Caco-2 (cell line): ENCODE measurements at regions not wholly inside any gene's neighbourhood (a gene's known extent, or its start where the extent isn't known, plus 50 kb on each side); places are given as distances from the start of the nearest gene placed in this dataset.

Experiments used
- BruUV-seq: library from RNA; stranded (reverse); fragments of 400-500 nt; replicated peaks from 2 replicates; lab custom pipeline; 2021; lab: Mats Ljungman, UMichigan
- CTCF ChIA-PET: fragments of 300-600 bp; sonication (Branson Sonifier 250); formaldehyde crosslinking; loops from one replicate; lab custom pipeline; 2022; ENCODE audit warnings: antibody characterized with exemption; lab: Charles Lee
- POLR2A ChIA-PET: fragments of 300-600 bp; sonication (Branson Sonifier 250); formaldehyde crosslinking; loops from one replicate; lab custom pipeline; 2022; ENCODE audit warnings: antibody characterized with exemption; lab: Charles Lee
- DNase-seq, 2 experiments: peaks; one replicate each; pipeline versions ENCODE4 v3.0.0 to v3.0.0-alpha.2; 2020 to 2022
- H3K27me3 ChIP-seq: replicated peaks from 2 replicates; pipeline ENCODE4 v1.6.0; 2011; ENCODE audit warnings: low read length; ENCODE audit not compliant: control insufficient read depth, insufficient read depth
- H3K36me3 ChIP-seq: 2 replicates; pipeline ENCODE4 v1.5.1; 2011; ENCODE audit warnings: low read length; ENCODE audit not compliant: control insufficient read depth, insufficient read depth
- H3K4me1 ChIP-seq: fragments of 250-450 bp; sonication (Bioruptor Pico); 2 replicates; pipeline ENCODE4 v1.5.1; 2020; ENCODE audit warnings: mild to moderate bottlenecking
- H3K4me3 ChIP-seq: 2 replicates; pipeline ENCODE4 v1.5.1; 2011; ENCODE audit warnings: low read depth, mild to moderate bottlenecking, control low read depth, low read length
- H3K9me3 ChIP-seq: fragments of 250-450 bp; sonication (Bioruptor Pico); 2 replicates; pipeline ENCODE4 v1.5.1; 2020; ENCODE audit warnings: mild to moderate bottlenecking, moderate library complexity
- H3K27ac Mint-ChIP-seq: one replicate; pipeline ENCODE4 v1.8.0; 2022; ENCODE audit warnings: mixed read lengths; ENCODE audit not compliant: unreplicated experiment
- H3K27me3 Mint-ChIP-seq: one replicate; pipeline ENCODE4 v1.8.0; 2022; ENCODE audit warnings: mixed read lengths; ENCODE audit not compliant: insufficient read depth, unreplicated experiment
- H3K36me3 Mint-ChIP-seq: one replicate; pipeline ENCODE4 v1.8.0; 2022; ENCODE audit warnings: mild to moderate bottlenecking, mixed read lengths; ENCODE audit not compliant: insufficient read depth, unreplicated experiment
- H3K4me1 Mint-ChIP-seq: one replicate; pipeline ENCODE4 v1.8.0; 2022; ENCODE audit warnings: low read depth, mixed read lengths; ENCODE audit not compliant: unreplicated experiment
- H3K4me3 Mint-ChIP-seq: one replicate; pipeline ENCODE4 v1.8.0; 2022; ENCODE audit warnings: mild to moderate bottlenecking, moderate library complexity, mixed read lengths; ENCODE audit not compliant: unreplicated experiment
- H3K9me3 Mint-ChIP-seq: one replicate; pipeline ENCODE4 v1.8.0; 2022; ENCODE audit warnings: mixed read lengths; ENCODE audit not compliant: unreplicated experiment
- intact Hi-C: fragments of 100-400 bp; cut with micrococcal nuclease; formaldehyde crosslinking; loops from one replicate; pipeline ENCODE4 v1.10.0; 2022; ENCODE audit not compliant: unreplicated experiment
- TF ChIP-seq, protein P1 (sequence below), 2 experiments: fragments of 200-600 bp in 1 of 2; IDR thresholded peaks; 1 replicate in 1 of 2; 2 replicates in 1 of 2; pipeline versions ENCODE4 v1.5.1 to v1.8.0; 2011 to 2022; ENCODE audit warnings: antibody characterized with exemption in 1 of 2, control low read depth in 1 of 2, inconsistent platforms in 1 of 2, low read depth in 1 of 2, low read length in 1 of 2, mild to moderate bottlenecking in 1 of 2, moderate library complexity in 1 of 2; ENCODE audit not compliant: insufficient read depth in 1 of 2, severe bottlenecking in 1 of 2, unreplicated experiment in 1 of 2

DNA sequence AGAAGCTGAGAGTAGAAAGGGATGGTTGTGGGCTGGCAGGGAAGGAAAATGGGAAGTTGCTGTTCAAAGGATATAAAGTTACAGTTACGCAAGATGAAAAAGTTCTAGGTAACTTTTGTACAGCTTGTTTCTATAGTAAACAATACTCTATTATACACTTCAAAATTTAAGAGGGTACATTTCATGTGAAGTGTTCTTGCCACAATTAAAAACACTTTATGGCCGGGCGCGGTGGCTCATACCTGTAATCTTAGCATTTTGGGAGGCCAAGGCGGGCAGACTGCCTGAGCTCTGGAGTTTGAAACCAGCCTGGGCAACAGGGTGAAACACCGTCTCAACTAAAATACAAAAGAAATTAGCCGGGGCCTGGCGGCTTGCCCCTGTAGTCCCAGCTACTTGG, 623.6 kb downstream of the STIM2 start:
- Histone ChIP-seq H3K9me3 (no peaks in the 10 kb centered on the region), H3K36me3 (no peaks in the 10 kb centered on the region), H3K4me1 (no peaks in the 10 kb centered on the region), H3K4me3 (no peak overlapping the region), H3K27me3 (no peaks in the 10 kb centered on the region)
- Mint-ChIP-seq H3K4me1 (no peaks in the 10 kb centered on the region), H3K27me3 (peaks cover 2% of the 10 kb centered on the region), H3K4me3 (no peak overlapping the region), H3K36me3 (no peaks in the 10 kb centered on the region), H3K9me3 (no peaks in the 10 kb centered on the region), H3K27ac (no peak overlapping the region)
- BruUV-seq, result no TSS peak
- TF ChIP-seq, protein P1, sequence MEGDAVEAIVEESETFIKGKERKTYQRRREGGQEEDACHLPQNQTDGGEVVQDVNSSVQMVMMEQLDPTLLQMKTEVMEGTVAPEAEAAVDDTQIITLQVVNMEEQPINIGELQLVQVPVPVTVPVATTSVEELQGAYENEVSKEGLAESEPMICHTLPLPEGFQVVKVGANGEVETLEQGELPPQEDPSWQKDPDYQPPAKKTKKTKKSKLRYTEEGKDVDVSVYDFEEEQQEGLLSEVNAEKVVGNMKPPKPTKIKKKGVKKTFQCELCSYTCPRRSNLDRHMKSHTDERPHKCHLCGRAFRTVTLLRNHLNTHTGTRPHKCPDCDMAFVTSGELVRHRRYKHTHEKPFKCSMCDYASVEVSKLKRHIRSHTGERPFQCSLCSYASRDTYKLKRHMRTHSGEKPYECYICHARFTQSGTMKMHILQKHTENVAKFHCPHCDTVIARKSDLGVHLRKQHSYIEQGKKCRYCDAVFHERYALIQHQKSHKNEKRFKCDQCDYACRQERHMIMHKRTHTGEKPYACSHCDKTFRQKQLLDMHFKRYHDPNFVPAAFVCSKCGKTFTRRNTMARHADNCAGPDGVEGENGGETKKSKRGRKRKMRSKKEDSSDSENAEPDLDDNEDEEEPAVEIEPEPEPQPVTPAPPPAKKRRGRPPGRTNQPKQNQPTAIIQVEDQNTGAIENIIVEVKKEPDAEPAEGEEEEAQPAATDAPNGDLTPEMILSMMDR (IDR thresholded peaks at IDR 0.05; ENCODE audit: insufficient read depth in 1 of 2, low read depth in 1 of 2, low read length in 1 of 2, severe bottlenecking in 1 of 2, unreplicated experiment in 1 of 2), result no peak
- intact Hi-C loops, result no loop called here
- CTCF ChIA-PET, result no interaction called here
- POLR2A ChIA-PET, result no interaction called here
- no peak for DNase-seq

DNA sequence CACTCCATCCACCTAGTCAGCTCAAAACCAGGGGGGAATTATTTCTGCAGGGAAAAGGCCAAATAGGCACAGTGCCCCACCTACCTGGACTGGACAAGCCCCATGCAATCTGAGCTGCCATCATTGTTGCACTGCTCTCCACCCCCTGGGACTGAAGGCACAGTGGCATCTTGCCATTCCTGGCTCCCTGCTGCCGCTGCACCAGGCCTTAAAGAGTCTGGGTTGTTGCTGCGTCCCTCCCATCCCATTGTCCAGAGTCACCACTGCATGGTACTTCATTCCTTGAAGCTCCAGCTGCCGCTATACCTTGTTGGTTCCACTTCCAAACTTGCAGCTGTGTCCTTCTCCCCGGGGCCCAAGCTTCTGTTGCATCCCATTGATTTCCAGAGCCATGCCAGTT, 629.7 kb downstream of the STIM2 start:
- Mint-ChIP-seq H3K27ac (no peak overlapping the region), H3K27me3 (peaks cover 3% of the 10 kb centered on the region), H3K36me3 (no peaks in the 10 kb centered on the region), H3K4me3 (no peak overlapping the region), H3K9me3 (no peaks in the 10 kb centered on the region), H3K4me1 (no peaks in the 10 kb centered on the region)
- ChIA-PET POLR2A (no interaction called here), CTCF (no interaction called here)
- no peaks in the 10 kb centered on the region for H3K36me3 ChIP-seq
- H3K4me1 ChIP-seq, result no peaks in the 10 kb centered on the region
- no peak for DNase-seq
- H3K9me3 ChIP-seq, result no peaks in the 10 kb centered on the region
- intact Hi-C loops, result no loop called here
- TF ChIP-seq, protein P1 (IDR thresholded peaks at IDR 0.05; ENCODE audit: insufficient read depth in 1 of 2, low read depth in 1 of 2, low read length in 1 of 2, severe bottlenecking in 1 of 2, unreplicated experiment in 1 of 2), result no peak
- H3K4me3 ChIP-seq, result no peak overlapping the region
- H3K27me3 ChIP-seq, result no peaks in the 10 kb centered on the region
- BruUV-seq, result no TSS peak

DNA sequence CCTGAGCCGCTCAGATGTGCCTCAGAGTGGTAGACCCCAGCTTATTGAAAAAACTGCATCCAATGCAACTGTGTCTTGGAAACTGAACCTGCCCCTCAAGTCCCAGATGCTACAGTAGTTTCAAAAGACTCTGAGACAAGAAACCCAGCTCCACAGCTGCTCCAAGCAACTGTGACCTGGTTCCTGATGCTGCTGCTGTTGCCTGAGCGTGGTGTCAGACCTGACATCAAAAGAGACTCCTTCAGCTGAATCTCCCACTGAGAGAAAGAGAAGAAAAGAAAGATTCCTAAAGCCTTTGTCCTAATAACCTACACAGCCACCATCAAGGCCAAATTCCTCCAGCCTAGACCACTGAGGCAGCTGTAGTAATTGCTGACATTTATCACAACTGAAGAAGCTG, 630.1 kb downstream of the STIM2 start:
- Histone ChIP-seq H3K9me3 (no peaks in the 10 kb centered on the region), H3K4me1 (no peaks in the 10 kb centered on the region), H3K36me3 (no peaks in the 10 kb centered on the region), H3K27me3 (no peaks in the 10 kb centered on the region), H3K4me3 (no peak overlapping the region)
- TF ChIP-seq, protein P1 (IDR thresholded peaks at IDR 0.05; ENCODE audit: insufficient read depth in 1 of 2, low read depth in 1 of 2, low read length in 1 of 2, severe bottlenecking in 1 of 2, unreplicated experiment in 1 of 2), result no peak
- no peaks in the 10 kb centered on the region for H3K36me3 Mint-ChIP-seq
- H3K4me1 Mint-ChIP-seq, result no peaks in the 10 kb centered on the region
- no peak for DNase-seq
- no TSS peak for BruUV-seq
- H3K4me3 Mint-ChIP-seq, result no peak overlapping the region
- peaks cover 3% of the 10 kb centered on the region for H3K27me3 Mint-ChIP-seq
- no peaks in the 10 kb centered on the region for H3K9me3 Mint-ChIP-seq
- no peak overlapping the region for H3K27ac Mint-ChIP-seq
- intact Hi-C loops, result no loop called here
- POLR2A ChIA-PET, result no interaction called here
- CTCF ChIA-PET, result no interaction called here
